ENCODE measurements at regions not wholly inside any gene's neighbourhood (a gene's known extent, or its start where the extent isn't known, plus 50 kb on each side); places are given as distances from the start of the nearest gene placed in this dataset.

DNA sequence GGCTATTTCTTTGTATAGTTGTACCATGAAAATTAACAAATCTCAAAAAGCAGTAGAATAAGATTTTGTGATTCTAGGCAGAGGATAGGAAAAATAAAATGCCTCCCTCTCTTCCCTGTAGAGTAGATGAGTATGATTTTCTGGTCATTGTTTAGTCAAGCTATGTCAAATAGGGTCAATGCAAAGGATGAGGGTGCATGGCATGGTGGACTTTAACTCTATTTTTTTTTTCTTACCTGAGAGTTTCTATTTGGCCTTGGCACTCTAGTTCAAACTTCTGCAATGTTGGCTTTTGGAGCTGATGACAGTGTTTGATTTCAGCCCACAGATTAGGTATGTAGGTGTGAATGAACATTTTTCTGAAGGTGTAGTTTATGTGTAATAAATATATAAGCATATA lies 224.5 kb downstream of the TRIB2 start:
- H3K36me3 ChIP-seq (ENCODE audit: control insufficient read depth, insufficient read depth, low read length): no peaks in the 10 kb centered on the region
- no peaks in the 10 kb centered on the region for H3K79me2 ChIP-seq (ENCODE audit: control insufficient read depth, insufficient read depth, low read length)
- no peaks in the 10 kb centered on the region for H3K9me3 ChIP-seq (ENCODE audit: control insufficient read depth, insufficient read depth, low read depth, low read length)
- TF ChIP-seq EZH2 (IDR thresholded peaks at IDR 0.05; ENCODE audit: low read length, missing control alignments): no peak
- TF ChIP-seq, protein P1, sequence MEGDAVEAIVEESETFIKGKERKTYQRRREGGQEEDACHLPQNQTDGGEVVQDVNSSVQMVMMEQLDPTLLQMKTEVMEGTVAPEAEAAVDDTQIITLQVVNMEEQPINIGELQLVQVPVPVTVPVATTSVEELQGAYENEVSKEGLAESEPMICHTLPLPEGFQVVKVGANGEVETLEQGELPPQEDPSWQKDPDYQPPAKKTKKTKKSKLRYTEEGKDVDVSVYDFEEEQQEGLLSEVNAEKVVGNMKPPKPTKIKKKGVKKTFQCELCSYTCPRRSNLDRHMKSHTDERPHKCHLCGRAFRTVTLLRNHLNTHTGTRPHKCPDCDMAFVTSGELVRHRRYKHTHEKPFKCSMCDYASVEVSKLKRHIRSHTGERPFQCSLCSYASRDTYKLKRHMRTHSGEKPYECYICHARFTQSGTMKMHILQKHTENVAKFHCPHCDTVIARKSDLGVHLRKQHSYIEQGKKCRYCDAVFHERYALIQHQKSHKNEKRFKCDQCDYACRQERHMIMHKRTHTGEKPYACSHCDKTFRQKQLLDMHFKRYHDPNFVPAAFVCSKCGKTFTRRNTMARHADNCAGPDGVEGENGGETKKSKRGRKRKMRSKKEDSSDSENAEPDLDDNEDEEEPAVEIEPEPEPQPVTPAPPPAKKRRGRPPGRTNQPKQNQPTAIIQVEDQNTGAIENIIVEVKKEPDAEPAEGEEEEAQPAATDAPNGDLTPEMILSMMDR (conservative IDR thresholded peaks at IDR 0.05 in 1 of 2, IDR thresholded peaks at IDR 0.05 in 1 of 2; ENCODE audit: low read depth in 1 of 2, low read length in 2 of 2): no peak
- no peak overlapping the region for H3K4me3 ChIP-seq (replicated peaks in 1 of 4; ENCODE audit: control extremely low read depth in 1 of 4, insufficient read depth in 1 of 4, low read depth in 3 of 4, low read length in 4 of 4)
- H3K4me1 ChIP-seq (ENCODE audit: control insufficient read depth, extremely low read depth, insufficient read depth, low read length): no peaks in the 10 kb centered on the region
- no peak overlapping the region for H2AFZ ChIP-seq (ENCODE audit: low read length)
- no peak overlapping the region for H3K9ac ChIP-seq (ENCODE audit: insufficient read depth, low read length)
- no peak for DNase-seq (ENCODE audit: low read depth in 2 of 2)
- no peak overlapping the region for H3K4me2 ChIP-seq (ENCODE audit: extremely low read depth, insufficient read depth, low read length)
- H3K27me3 ChIP-seq (ENCODE audit: control insufficient read depth, insufficient read depth, low read length): no peaks in the 10 kb centered on the region
- H3K27ac ChIP-seq (ENCODE audit: insufficient read depth, low read length): no peak overlapping the region
- H4K20me1 ChIP-seq (ENCODE audit: control insufficient read depth, extremely low read depth, insufficient read depth, low read length): no peaks in the 10 kb centered on the region

DNA sequence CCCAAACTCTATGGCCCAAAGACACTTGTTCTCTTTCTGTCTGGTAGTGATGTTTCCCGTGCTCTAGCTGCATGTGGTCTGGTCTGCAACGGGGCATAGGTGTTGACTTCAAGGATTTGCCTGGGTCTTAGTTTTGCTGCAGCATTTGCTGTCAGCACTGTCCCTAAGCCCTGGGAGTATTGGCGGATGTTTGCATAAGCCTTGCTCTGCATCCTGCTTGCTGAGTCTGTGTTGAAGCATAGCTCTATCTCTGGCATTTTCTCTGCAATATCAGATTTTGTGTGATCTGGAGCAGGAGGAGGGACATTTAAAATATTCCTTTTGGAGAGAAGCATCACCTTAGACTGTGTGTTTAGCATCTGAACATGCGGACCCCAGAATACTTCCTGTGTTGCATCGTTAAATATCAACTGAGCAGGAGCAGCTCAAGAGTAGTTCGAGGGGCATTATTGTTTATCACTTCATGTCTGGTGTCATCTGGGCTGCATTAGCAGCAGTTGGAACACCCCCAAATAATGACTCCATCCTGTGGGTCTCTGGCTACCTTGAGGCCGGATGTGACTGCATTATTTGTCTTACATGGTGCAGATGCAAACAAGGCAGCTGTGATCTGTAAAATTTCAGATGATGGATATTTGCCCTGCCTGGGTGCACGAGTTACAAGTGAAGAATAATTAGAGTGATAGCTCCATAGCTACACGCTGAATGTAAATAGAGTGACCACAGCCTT lies 231.7 kb downstream of the TRIB2 start:
- Histone ChIP-seq H3K27me3 (ENCODE audit: control insufficient read depth, insufficient read depth, low read length) (no peaks in the 10 kb centered on the region), H3K27ac (ENCODE audit: insufficient read depth, low read length) (no peak overlapping the region), H3K9me3 (ENCODE audit: control insufficient read depth, insufficient read depth, low read depth, low read length) (no peaks in the 10 kb centered on the region), H3K36me3 (ENCODE audit: control insufficient read depth, insufficient read depth, low read length) (no peaks in the 10 kb centered on the region), H2AFZ (ENCODE audit: low read length) (no peak overlapping the region), H3K4me1 (ENCODE audit: control insufficient read depth, extremely low read depth, insufficient read depth, low read length) (no peaks in the 10 kb centered on the region), H3K4me2 (ENCODE audit: extremely low read depth, insufficient read depth, low read length) (no peak overlapping the region), H3K4me3 (replicated peaks in 1 of 4; ENCODE audit: control extremely low read depth in 1 of 4, insufficient read depth in 1 of 4, low read depth in 3 of 4, low read length in 4 of 4) (no peak overlapping the region), H3K79me2 (ENCODE audit: control insufficient read depth, insufficient read depth, low read length) (no peaks in the 10 kb centered on the region), H4K20me1 (ENCODE audit: control insufficient read depth, extremely low read depth, insufficient read depth, low read length) (no peaks in the 10 kb centered on the region), H3K9ac (ENCODE audit: insufficient read depth, low read length) (no peak overlapping the region)
- DNase-seq (ENCODE audit: low read depth in 2 of 2): peak in 1 of 2 donors; percentile 67
- no peak for TF ChIP-seq EZH2 (IDR thresholded peaks at IDR 0.05; ENCODE audit: low read length, missing control alignments)
- TF ChIP-seq, protein P1 (conservative IDR thresholded peaks at IDR 0.05 in 1 of 2, IDR thresholded peaks at IDR 0.05 in 1 of 2; ENCODE audit: low read depth in 1 of 2, low read length in 2 of 2): no peak

DNA sequence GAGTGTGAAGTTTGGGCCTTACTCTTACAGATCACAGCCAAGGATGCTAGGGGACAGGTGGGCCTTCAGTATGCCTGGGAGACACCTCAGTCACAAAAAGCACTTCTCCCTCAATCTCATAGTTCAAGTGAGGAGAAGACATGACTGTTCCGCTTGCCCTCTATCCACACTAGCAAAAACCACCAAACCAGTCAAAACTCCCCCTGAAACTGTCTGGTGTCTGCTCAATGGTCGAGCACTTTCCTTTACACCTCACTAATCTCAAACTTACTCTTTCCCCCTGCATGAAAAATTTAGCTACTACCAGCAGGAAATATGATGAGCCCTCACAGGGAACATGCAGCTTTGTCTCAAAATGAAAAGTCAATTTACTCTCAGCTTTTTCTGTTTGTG lies 232.2 kb downstream of the TRIB2 start:
- H3K27ac ChIP-seq (ENCODE audit: insufficient read depth, low read length): no peak overlapping the region
- no peaks in the 10 kb centered on the region for H3K4me1 ChIP-seq (ENCODE audit: control insufficient read depth, extremely low read depth, insufficient read depth, low read length)
- no peak overlapping the region for H3K4me3 ChIP-seq (replicated peaks in 1 of 4; ENCODE audit: control extremely low read depth in 1 of 4, insufficient read depth in 1 of 4, low read depth in 3 of 4, low read length in 4 of 4)
- no peaks in the 10 kb centered on the region for H3K36me3 ChIP-seq (ENCODE audit: control insufficient read depth, insufficient read depth, low read length)
- no peak overlapping the region for H3K4me2 ChIP-seq (ENCODE audit: extremely low read depth, insufficient read depth, low read length)
- no peak overlapping the region for H3K9ac ChIP-seq (ENCODE audit: insufficient read depth, low read length)
- H3K27me3 ChIP-seq (ENCODE audit: control insufficient read depth, insufficient read depth, low read length): no peaks in the 10 kb centered on the region
- H3K9me3 ChIP-seq (ENCODE audit: control insufficient read depth, insufficient read depth, low read depth, low read length): no peaks in the 10 kb centered on the region
- H3K79me2 ChIP-seq (ENCODE audit: control insufficient read depth, insufficient read depth, low read length): no peaks in the 10 kb centered on the region
- DNase-seq (ENCODE audit: low read depth in 2 of 2): no peak
- TF ChIP-seq, protein P1 (conservative IDR thresholded peaks at IDR 0.05 in 1 of 2, IDR thresholded peaks at IDR 0.05 in 1 of 2; ENCODE audit: low read depth in 1 of 2, low read length in 2 of 2): no peak
- no peak for TF ChIP-seq EZH2 (IDR thresholded peaks at IDR 0.05; ENCODE audit: low read length, missing control alignments)
- H4K20me1 ChIP-seq (ENCODE audit: control insufficient read depth, extremely low read depth, insufficient read depth, low read length): no peaks in the 10 kb centered on the region
- no peak overlapping the region for H2AFZ ChIP-seq (ENCODE audit: low read length)
